HUES64 (cell line): ENCODE measurements at regions not wholly inside any gene's neighbourhood (a gene's known extent, or its start where the extent isn't known, plus 50 kb on each side); places are given as distances from the start of the nearest gene placed in this dataset.
A peak's percentile ranks its signal among the peaks of the same experiment; 100 is the strongest.
"Not testable (repeated sequence)": the region's sequence is repeated elsewhere in the genome, so short reads cannot be mapped to it uniquely, and the experiment has no call there.

Source experiments
- H3K27ac ChIP-seq: 2 replicates; pipeline ENCODE4 v1.7.0; 2013; ENCODE audit warnings: low read depth, low read length, inconsistent platforms
- H3K27me3 ChIP-seq: 2 replicates; pipeline ENCODE4 v1.6.1; 2013; ENCODE audit warnings: mild to moderate bottlenecking, low read length; ENCODE audit not compliant: insufficient read depth
- H3K36me3 ChIP-seq: 2 replicates; pipeline ENCODE4 v1.6.1; 2013; ENCODE audit warnings: mild to moderate bottlenecking, low read length; ENCODE audit not compliant: insufficient read depth
- H3K4me1 ChIP-seq: 2 replicates; pipeline ENCODE4 v1.6.1; 2013; ENCODE audit warnings: mild to moderate bottlenecking, low read length, moderate library complexity; ENCODE audit not compliant: insufficient read depth
- H3K4me3 ChIP-seq: 2 replicates; pipeline ENCODE4 v1.5.1; 2013; ENCODE audit warnings: mild to moderate bottlenecking, low read length, moderate library complexity
- H3K9ac ChIP-seq: 2 replicates; pipeline ENCODE4 v1.6.1; 2013; ENCODE audit warnings: mild to moderate bottlenecking, low read depth, low read length
- H3K9me3 ChIP-seq: 2 replicates; pipeline ENCODE4 v1.6.1; 2013; ENCODE audit warnings: low read depth, low read length; ENCODE audit not compliant: insufficient read depth
- WGBS: fragments of 150-250, 120-280 bp; methylation state at CpG from one replicate; pipeline ENCODE4 v1.1.7; 2013; ENCODE audit warnings: missing lambda C conversion rate; 5-methylcytosine and 5-hydroxymethylcytosine counted together

- WGBS, result 91% methylated on average over 12 of the region's 12 CpGs
- Histone ChIP-seq H3K27ac (no peak overlapping the region), H3K9me3 (peaks cover 22% of the 10 kb centered on the region), H3K4me3 (no peak overlapping the region), H3K36me3 (no peaks in the 10 kb centered on the region), H3K4me1 (no peaks in the 10 kb centered on the region), H3K9ac (no peak overlapping the region), H3K27me3 (no peaks in the 10 kb centered on the region)
Measured at GRCh38 chr1:14392161-14392858, 206.2 kb upstream of the KAZN start.

GRCh38 chr1:14392859-14393365 is 205.6 kb upstream of the KAZN start:
- Histone ChIP-seq H3K36me3 (no peaks in the 10 kb centered on the region), H3K27ac (no peak overlapping the region), H3K4me1 (no peaks in the 10 kb centered on the region), H3K9ac (no peak overlapping the region), H3K27me3 (no peaks in the 10 kb centered on the region), H3K9me3 (peaks cover 22% of the 10 kb centered on the region), H3K4me3 (no peak overlapping the region)
- WGBS, result 92% methylated on average over 5 of the region's 5 CpGs

GRCh38 chr1:14396100-14396499 is 202.4 kb upstream of the KAZN start:
- Histone ChIP-seq H3K9me3 (no peaks in the 10 kb centered on the region), H3K27me3 (no peaks in the 10 kb centered on the region), H3K4me1 (no peaks in the 10 kb centered on the region), H3K9ac (no peak overlapping the region), H3K36me3 (no peaks in the 10 kb centered on the region), H3K27ac (no peak overlapping the region), H3K4me3 (no peak overlapping the region)
- 97% methylated on average over 5 of the region's 5 CpGs for WGBS

GRCh38 chr1:14403961-14404645 is 194.4 kb upstream of the KAZN start:
- Histone ChIP-seq H3K27me3 (no peaks in the 10 kb centered on the region), H3K9ac (no peak overlapping the region), H3K4me3 (no peak overlapping the region), H3K27ac (peak overlapping the region; percentile 81; the same call in 1 of the 2 replicates), H3K9me3 (no peaks in the 10 kb centered on the region), H3K4me1 (peaks cover 20% of the 10 kb centered on the region), H3K36me3 (no peaks in the 10 kb centered on the region)
- WGBS, result 81% methylated on average over 13 of the region's 13 CpGs

GRCh38 chr1:14404862-14405301 is 193.6 kb upstream of the KAZN start:
- no peaks in the 10 kb centered on the region for H3K9me3 ChIP-seq
- WGBS, result 16% methylated on average over 1 of the region's 1 CpG
- no peak overlapping the region for H3K4me3 ChIP-seq
- peaks cover 20% of the 10 kb centered on the region for H3K4me1 ChIP-seq
- no peaks in the 10 kb centered on the region for H3K27me3 ChIP-seq
- peak overlapping the region; percentile 81 for H3K27ac ChIP-seq
- no peak overlapping the region; the same call in 1 of the 2 replicates for H3K9ac ChIP-seq
- H3K36me3 ChIP-seq, result no peaks in the 10 kb centered on the region

GRCh38 chr1:14412235-14412634 is 186.2 kb upstream of the KAZN start:
- Histone ChIP-seq H3K4me3 (no peak overlapping the region), H3K36me3 (no peaks in the 10 kb centered on the region), H3K9ac (no peak overlapping the region), H3K9me3 (no peaks in the 10 kb centered on the region), H3K4me1 (no peaks in the 10 kb centered on the region), H3K27me3 (no peaks in the 10 kb centered on the region), H3K27ac (no peak overlapping the region)

- no peak overlapping the region for H3K4me3 ChIP-seq
- H3K36me3 ChIP-seq, result no peaks in the 10 kb centered on the region
- H3K9me3 ChIP-seq, result no peaks in the 10 kb centered on the region
- no peak overlapping the region for H3K27ac ChIP-seq
- H3K4me1 ChIP-seq, result no peaks in the 10 kb centered on the region
- 93% methylated on average over 5 of the region's 5 CpGs for WGBS
- H3K27me3 ChIP-seq, result no peaks in the 10 kb centered on the region
- no peak overlapping the region for H3K9ac ChIP-seq
Measured at GRCh38 chr1:14413819-14414490, 184.5 kb upstream of the KAZN start.

- Histone ChIP-seq H3K4me1 (no peaks in the 10 kb centered on the region), H3K27me3 (no peaks in the 10 kb centered on the region), H3K4me3 (no peak overlapping the region), H3K9ac (no peak overlapping the region), H3K36me3 (no peaks in the 10 kb centered on the region), H3K9me3 (no peaks in the 10 kb centered on the region), H3K27ac (no peak overlapping the region)
- WGBS, result 49% methylated on average over 3 of the region's 3 CpGs
Measured at GRCh38 chr1:14415396-14415795, 183.1 kb upstream of the KAZN start.

- not testable (repeated sequence) for H3K4me1 ChIP-seq, H3K9ac ChIP-seq, H3K27me3 ChIP-seq, H3K27ac ChIP-seq, H3K4me3 ChIP-seq, H3K9me3 ChIP-seq, H3K36me3 ChIP-seq
- 96% methylated on average over 15 of the region's 15 CpGs for WGBS
Measured at GRCh38 chr1:14419778-14420218, 178.7 kb upstream of the KAZN start.

- H3K27me3 ChIP-seq, result no peaks in the 10 kb centered on the region
- H3K4me3 ChIP-seq, result no peak overlapping the region
- 95% methylated on average over 26 of the region's 26 CpGs for WGBS
- no peaks in the 10 kb centered on the region for H3K36me3 ChIP-seq
- no peak overlapping the region for H3K9ac ChIP-seq
- H3K9me3 ChIP-seq, result no peaks in the 10 kb centered on the region
- no peaks in the 10 kb centered on the region for H3K4me1 ChIP-seq
- no peak overlapping the region for H3K27ac ChIP-seq
Measured at GRCh38 chr1:14420686-14421085, 177.8 kb upstream of the KAZN start.

- no peaks in the 10 kb centered on the region for H3K27me3 ChIP-seq
- no peaks in the 10 kb centered on the region for H3K36me3 ChIP-seq
- no peak overlapping the region for H3K27ac ChIP-seq
- H3K4me1 ChIP-seq, result no peaks in the 10 kb centered on the region
- 90% methylated on average over 5 of the region's 5 CpGs for WGBS
- H3K9ac ChIP-seq, result no peak overlapping the region
- H3K9me3 ChIP-seq, result no peaks in the 10 kb centered on the region
- H3K4me3 ChIP-seq, result no peak overlapping the region
Measured at GRCh38 chr1:14421295-14421976, 177.0 kb upstream of the KAZN start.
